SK-N-SH treated with all-trans-retinoic acid at 6 μM for 48 hours (cell line): ENCODE measurements at regions not wholly inside any gene's neighbourhood (a gene's known extent, or its start where the extent isn't known, plus 50 kb on each side); places are given as distances from the start of the nearest gene placed in this dataset.
"Not testable (repeated sequence)": the region's sequence is repeated elsewhere in the genome, so short reads cannot be mapped to it uniquely, and the experiment has no call there.

Experiments
- CSDC2 ChIP-seq: fragments of 250-450 bp; sonication (Bioruptor Pico); IDR thresholded peaks from 2 replicates; pipeline ENCODE4 v1.5.0; 2020; ENCODE audit warnings: mild to moderate bottlenecking, moderate library complexity
- TF ChIP-seq, protein P1 (sequence below): fragments of 250-450 bp; sonication (Bioruptor Pico); IDR thresholded peaks from 2 replicates; pipeline ENCODE4 v1.8.0; 2021; ENCODE audit warnings: low read depth, mild to moderate bottlenecking, moderate library complexity, borderline replicate concordance

DNA sequence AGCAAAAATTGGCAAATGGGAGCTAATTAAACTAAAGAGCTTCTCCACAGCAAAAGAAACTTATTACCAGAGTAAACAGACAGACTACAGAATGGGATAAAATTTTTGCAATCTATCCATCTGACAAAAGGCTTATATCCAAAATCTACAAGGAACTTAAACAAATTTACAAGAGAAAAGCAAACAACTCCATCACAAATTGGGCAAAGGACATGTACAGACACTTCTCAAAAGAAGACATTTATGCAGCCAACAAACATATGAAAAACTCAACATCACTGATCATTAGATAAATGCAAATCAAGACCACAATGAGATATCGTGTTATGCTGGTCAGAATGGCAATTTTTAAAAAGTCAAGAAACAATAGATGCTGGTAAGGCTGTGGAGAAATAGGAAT lies 315.6 kb downstream of the DMAC1 start:
- TF ChIP-seq, protein P1, sequence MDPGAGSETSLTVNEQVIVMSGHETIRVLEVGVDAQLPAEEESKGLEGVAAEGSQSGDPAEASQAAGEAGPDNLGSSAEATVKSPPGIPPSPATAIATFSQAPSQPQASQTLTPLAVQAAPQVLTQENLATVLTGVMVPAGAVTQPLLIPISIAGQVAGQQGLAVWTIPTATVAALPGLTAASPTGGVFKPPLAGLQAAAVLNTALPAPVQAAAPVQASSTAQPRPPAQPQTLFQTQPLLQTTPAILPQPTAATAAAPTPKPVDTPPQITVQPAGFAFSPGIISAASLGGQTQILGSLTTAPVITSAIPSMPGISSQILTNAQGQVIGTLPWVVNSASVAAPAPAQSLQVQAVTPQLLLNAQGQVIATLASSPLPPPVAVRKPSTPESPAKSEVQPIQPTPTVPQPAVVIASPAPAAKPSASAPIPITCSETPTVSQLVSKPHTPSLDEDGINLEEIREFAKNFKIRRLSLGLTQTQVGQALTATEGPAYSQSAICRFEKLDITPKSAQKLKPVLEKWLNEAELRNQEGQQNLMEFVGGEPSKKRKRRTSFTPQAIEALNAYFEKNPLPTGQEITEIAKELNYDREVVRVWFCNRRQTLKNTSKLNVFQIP (CRISPR knock-in tag): not testable (repeated sequence)
- TF ChIP-seq CSDC2: not testable (repeated sequence)
